ENCODE measurements at regions not wholly inside any gene's neighbourhood (a gene's known extent, or its start where the extent isn't known, plus 50 kb on each side); places are given as distances from the start of the nearest gene placed in this dataset.

DNA sequence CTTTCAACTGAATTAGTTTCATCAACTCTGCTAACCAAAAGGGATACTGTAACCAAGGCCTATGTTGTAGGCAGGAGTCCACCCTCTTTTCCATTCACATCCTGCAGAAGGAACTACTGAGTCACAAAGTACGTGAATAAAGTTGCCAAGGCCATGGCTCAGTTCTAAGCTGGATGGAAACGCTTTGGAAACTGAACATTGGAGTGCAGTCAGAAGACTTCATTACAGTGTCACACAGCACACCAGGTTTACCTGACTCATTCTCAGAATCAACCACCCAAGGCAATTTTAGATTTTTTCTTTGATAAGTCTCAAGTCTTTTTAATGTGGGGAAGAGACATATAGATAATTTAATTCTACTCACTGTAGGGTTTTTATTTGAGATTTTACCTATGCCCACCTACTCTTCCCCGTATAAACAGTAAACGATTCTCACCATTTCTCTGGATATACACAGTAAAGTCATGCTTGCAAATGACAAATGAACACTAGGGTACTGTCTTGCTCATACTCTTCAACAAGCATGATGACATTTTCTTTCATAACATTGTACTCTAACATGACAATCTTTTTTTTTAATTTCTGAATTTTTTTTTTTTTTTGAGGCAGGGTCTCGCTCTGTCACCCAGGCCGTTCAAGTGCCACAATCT lies 58.9 kb upstream of the RBM47 start:
- no peak for FAIRE-seq
- Histone ChIP-seq H2AK5ac (ENCODE audit: low read depth, low read length) (no peak overlapping the region), H2BK5ac (ENCODE audit: low read depth, low read length) (no peak overlapping the region), H3K23ac (ENCODE audit: insufficient read length) (no peak overlapping the region), H3K27me3 (replicated peaks in 1 of 4; ENCODE audit: control insufficient read depth in 3 of 4, extremely low read depth in 1 of 4, insufficient read depth in 3 of 4, low read length in 3 of 4) (no peaks in the 10 kb centered on the region), H3K23me2 (ENCODE audit: low read depth, low read length) (no peaks in the 10 kb centered on the region), H4K91ac (replicated peaks; ENCODE audit: insufficient read length, low read length) (no peak overlapping the region), H3K18ac (ENCODE audit: extremely low read depth, low read length) (no peak overlapping the region), H3K4me1 (replicated peaks in 1 of 4; ENCODE audit: control insufficient read depth in 3 of 4, insufficient read depth in 4 of 4, low read length in 3 of 4) (peaks cover 0 to under 1% (median 0%) of the 10 kb centered on the region in 4 experiments; a peak in 3 of 7 replicates), H2BK20ac (ENCODE audit: low read length) (no peak overlapping the region), H3K36me3 (ENCODE audit: control insufficient read depth in 2 of 4, insufficient read depth in 4 of 4, low read length in 3 of 4) (no peaks in the 10 kb centered on the region), H4K20me1 (replicated peaks in 1 of 2; ENCODE audit: control insufficient read depth in 1 of 2, insufficient read depth in 2 of 2, low read length in 2 of 2) (no peaks in the 10 kb centered on the region), H3K4ac (replicated peaks; ENCODE audit: insufficient read length, low read depth, low read length) (no peak overlapping the region), H3K9me3 (ENCODE audit: insufficient read depth in 2 of 2, low read depth in 1 of 2, low read length in 1 of 2) (no peaks in the 10 kb centered on the region), H2BK15ac (ENCODE audit: low read length) (no peak overlapping the region), H3K79me2 (ENCODE audit: control insufficient read depth in 1 of 2, insufficient read depth in 2 of 2, low read length in 2 of 2) (no peaks in the 10 kb centered on the region), H2AFZ (ENCODE audit: low read length) (no peak overlapping the region), H3K4me2 (ENCODE audit: insufficient read depth in 1 of 2, low read depth in 2 of 2, low read length in 2 of 2) (no peak overlapping the region), H3K9ac (replicated peaks in 1 of 4; ENCODE audit: extremely low read depth in 1 of 4, low read depth in 3 of 4, low read length in 3 of 4) (no peak overlapping the region), H4K5ac (ENCODE audit: insufficient read length, low read depth, low read length) (no peak overlapping the region), H3K4me3 (ENCODE audit: extremely low read depth in 1 of 4, insufficient read depth in 2 of 4, low read depth in 3 of 4, low read length in 4 of 4) (no peak overlapping the region), H3K79me1 (ENCODE audit: low read depth, low read length) (no peaks in the 10 kb centered on the region), H3K27ac (ENCODE audit: low read depth, low read length) (no peak overlapping the region), H3K56ac (replicated peaks; ENCODE audit: insufficient read length, low read depth, low read length) (no peak overlapping the region), H3K14ac (ENCODE audit: insufficient read length) (no peak overlapping the region), H2BK120ac (replicated peaks; ENCODE audit: low read depth, low read length) (no peak overlapping the region), H2BK12ac (ENCODE audit: low read depth, low read length) (no peak overlapping the region), H4K8ac (ENCODE audit: extremely low read depth, insufficient read depth, low read length) (no peak overlapping the region)
- no peak for DNase-seq (ENCODE audit: low read depth in 1 of 2, low spot score in 2 of 2)
- TF ChIP-seq SUZ12 (IDR thresholded peaks at IDR 0.05; ENCODE audit: low read length): no peak
- TF ChIP-seq BCL11A (IDR thresholded peaks at IDR 0.05; ENCODE audit: low read depth in 2 of 2, low read length in 2 of 2): no peak
- TF ChIP-seq GABPA (IDR thresholded peaks at IDR 0.05; ENCODE audit: borderline replicate concordance, insufficient read depth, low read length): no peak
- no peak for TF ChIP-seq KDM4A (IDR thresholded peaks at IDR 0.05; ENCODE audit: low read depth, low read length, severe bottlenecking)
- TF ChIP-seq MAFK (IDR thresholded peaks at IDR 0.05; ENCODE audit: low read depth, low read length): no peak
- TF ChIP-seq POU5F1 (IDR thresholded peaks at IDR 0.05; ENCODE audit: low read depth, low read length): no peak
- no peak for TF ChIP-seq TAF1 (IDR thresholded peaks at IDR 0.05; ENCODE audit: low read depth, low read length)
- no peak for TF ChIP-seq CHD1 (IDR thresholded peaks at IDR 0.05; ENCODE audit: low read depth, low read length)
- no peak for TF ChIP-seq SAP30 (IDR thresholded peaks at IDR 0.05; ENCODE audit: insufficient read depth, insufficient replicate concordance, low read length)
- no peak for TF ChIP-seq CTBP2 (IDR thresholded peaks at IDR 0.05; ENCODE audit: borderline replicate concordance, insufficient read depth, insufficient read length, low read length)
- TF ChIP-seq, protein P1, sequence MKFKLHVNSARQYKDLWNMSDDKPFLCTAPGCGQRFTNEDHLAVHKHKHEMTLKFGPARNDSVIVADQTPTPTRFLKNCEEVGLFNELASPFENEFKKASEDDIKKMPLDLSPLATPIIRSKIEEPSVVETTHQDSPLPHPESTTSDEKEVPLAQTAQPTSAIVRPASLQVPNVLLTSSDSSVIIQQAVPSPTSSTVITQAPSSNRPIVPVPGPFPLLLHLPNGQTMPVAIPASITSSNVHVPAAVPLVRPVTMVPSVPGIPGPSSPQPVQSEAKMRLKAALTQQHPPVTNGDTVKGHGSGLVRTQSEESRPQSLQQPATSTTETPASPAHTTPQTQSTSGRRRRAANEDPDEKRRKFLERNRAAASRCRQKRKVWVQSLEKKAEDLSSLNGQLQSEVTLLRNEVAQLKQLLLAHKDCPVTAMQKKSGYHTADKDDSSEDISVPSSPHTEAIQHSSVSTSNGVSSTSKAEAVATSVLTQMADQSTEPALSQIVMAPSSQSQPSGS (IDR thresholded peaks at IDR 0.05; ENCODE audit: low read length): no peak
- no peak for TF ChIP-seq NRF1 (IDR thresholded peaks at IDR 0.05; ENCODE audit: low read depth, low read length)
- POLR2A ChIA-PET (ENCODE audit: partially characterized antibody): interaction anchor here (1.1 kb wide), 1 partner anchor 26 kb away, joined by 3 read pairs; no protein-coding TSS in a partner anchor
- 89% methylated on average over 6 of the region's 6 CpGs; no CpG with 5 or more reads in 1 of the 2 experiments for WGBS, 2 experiments (ENCODE audit: extremely low coverage in 1 of 2, insufficient coverage in 1 of 2, insufficient read length in 1 of 2, insufficient replicate concordance in 2 of 2, low coverage in 1 of 2, low lambda C conversion rate in 2 of 2, missing lambda C conversion rate in 1 of 2)
- CTCF ChIA-PET (ENCODE audit: partially characterized antibody): no interaction called here
